H9 (cell line): ENCODE measurements at regions not wholly inside any gene's neighbourhood (a gene's known extent, or its start where the extent isn't known, plus 50 kb on each side); places are given as distances from the start of the nearest gene placed in this dataset.
A peak's percentile ranks its signal among the peaks of the same experiment; 100 is the strongest.

Experiments
- DNase-seq: peaks from one replicate; pipeline ENCODE4 v3.0.0-alpha.2; 2017
- H2AFZ ChIP-seq: one replicate; pipeline ENCODE4 v1.6.1; 2013; ENCODE audit warnings: mild to moderate bottlenecking, low read length, control low read depth, moderate library complexity
- H2AK5ac ChIP-seq: 2 replicates; pipeline ENCODE4 v1.6.1; 2013; ENCODE audit warnings: low read length, control low read depth, mixed read lengths; ENCODE audit not compliant: insufficient read length
- H2BK120ac ChIP-seq: one replicate; pipeline ENCODE4 v1.6.1; 2013; ENCODE audit warnings: low read depth, mild to moderate bottlenecking, low read length, control low read depth, inconsistent platforms; ENCODE audit not compliant: poor library complexity, severe bottlenecking
- H2BK12ac ChIP-seq: 2 replicates; pipeline ENCODE4 v1.6.1; 2013; ENCODE audit warnings: low read length, control low read depth, mixed read lengths, low read depth; ENCODE audit not compliant: insufficient read length
- H2BK15ac ChIP-seq: 2 replicates; pipeline ENCODE4 v1.6.1; 2013; ENCODE audit warnings: low read depth, low read length, control low read depth
- H2BK20ac ChIP-seq: one replicate; pipeline ENCODE4 v1.6.1; 2013; ENCODE audit warnings: low read depth, mild to moderate bottlenecking, low read length, control low read depth, inconsistent platforms; ENCODE audit not compliant: poor library complexity, severe bottlenecking
- H2BK5ac ChIP-seq: 2 replicates; pipeline ENCODE4 v1.6.1; 2013; ENCODE audit warnings: low read length, control low read depth, mixed read lengths; ENCODE audit not compliant: insufficient read length
- H3K14ac ChIP-seq: 2 replicates; pipeline ENCODE4 v1.6.1; 2013; ENCODE audit warnings: low read length, control low read depth; ENCODE audit not compliant: insufficient read depth
- H3K18ac ChIP-seq: 2 replicates; pipeline ENCODE4 v1.6.1; 2013; ENCODE audit warnings: low read depth, mild to moderate bottlenecking, mixed read lengths, low read length, control low read depth; ENCODE audit not compliant: insufficient read length
- H3K23ac ChIP-seq: 2 replicates; pipeline ENCODE4 v1.6.1; 2013; ENCODE audit warnings: low read length, control low read depth, mixed read lengths, low read depth; ENCODE audit not compliant: insufficient read length
- H3K23me2 ChIP-seq: 2 replicates; pipeline ENCODE4 v1.6.1; 2013; ENCODE audit warnings: low read depth, mild to moderate bottlenecking, mixed read lengths, low read length, control low read depth; ENCODE audit not compliant: insufficient read length, poor library complexity, severe bottlenecking
- H3K27ac ChIP-seq: 2 replicates; pipeline ENCODE4 v1.5.1; 2013; ENCODE audit warnings: low read length, control low read depth, mixed read lengths, low read depth; ENCODE audit not compliant: insufficient read length
- H3K27me3 ChIP-seq: 2 replicates; pipeline ENCODE4 v1.6.1; 2013; ENCODE audit warnings: low read length, control low read depth, inconsistent platforms; ENCODE audit not compliant: insufficient read depth
- H3K4ac ChIP-seq: 2 replicates; pipeline ENCODE4 v1.6.1; 2013; ENCODE audit warnings: low read depth, mild to moderate bottlenecking, control low read depth, inconsistent platforms, low read length, moderate library complexity
- H3K4me1 ChIP-seq: 2 replicates; pipeline ENCODE4 v1.6.1; 2013; ENCODE audit warnings: low read length, control low read depth, inconsistent platforms; ENCODE audit not compliant: insufficient read depth
- H3K4me2 ChIP-seq: 2 replicates; pipeline ENCODE4 v1.6.1; 2013; ENCODE audit warnings: low read length, control low read depth, mixed read lengths; ENCODE audit not compliant: insufficient read length, insufficient read depth
- H3K56ac ChIP-seq: 2 replicates; pipeline ENCODE4 v1.6.1; 2013; ENCODE audit warnings: low read depth, mild to moderate bottlenecking, mixed read lengths, low read length, control low read depth; ENCODE audit not compliant: insufficient read length
- H3K79me1 ChIP-seq: 2 replicates; pipeline ENCODE4 v1.6.1; 2013; ENCODE audit warnings: low read depth, mild to moderate bottlenecking, moderate library complexity, low read length, control low read depth, inconsistent platforms; ENCODE audit not compliant: insufficient read depth, poor library complexity, severe bottlenecking
- H3K79me2 ChIP-seq: 2 replicates; pipeline ENCODE4 v1.6.1; 2013; ENCODE audit warnings: low read length, control low read depth, inconsistent platforms; ENCODE audit not compliant: insufficient read depth
- H3K9ac ChIP-seq: 2 replicates; pipeline ENCODE4 v1.6.1; 2013; ENCODE audit warnings: low read length, control low read depth, mixed read lengths; ENCODE audit not compliant: insufficient read length; ENCODE audit errors: extremely low read depth
- H3K9me3 ChIP-seq: one replicate; pipeline ENCODE4 v1.6.1; 2013; ENCODE audit warnings: low read depth, low read length, inconsistent platforms; ENCODE audit not compliant: control insufficient read depth
- H3T11ph ChIP-seq: one replicate; pipeline ENCODE4 v1.6.1; 2013; ENCODE audit warnings: mild to moderate bottlenecking, low read length, control low read depth, inconsistent platforms
- H4K20me1 ChIP-seq: one replicate; pipeline ENCODE4 v1.6.1; 2013; ENCODE audit not compliant: control insufficient read depth, insufficient read length, insufficient read depth
- H4K5ac ChIP-seq: 2 replicates; pipeline ENCODE4 v1.6.1; 2013; ENCODE audit warnings: low read depth, mild to moderate bottlenecking, mixed read lengths, low read length, control low read depth; ENCODE audit not compliant: insufficient read length
- H4K8ac ChIP-seq: replicated peaks from 2 replicates; pipeline ENCODE4 v1.6.1; 2013; ENCODE audit warnings: low read length, control low read depth, mixed read lengths, low read depth; ENCODE audit not compliant: insufficient read length
- H4K91ac ChIP-seq: 2 replicates; pipeline ENCODE4 v1.6.1; 2013; ENCODE audit warnings: low read depth, mild to moderate bottlenecking, moderate library complexity, mixed read lengths, low read length, control low read depth; ENCODE audit not compliant: insufficient read length
- H3K27ac Mint-ChIP-seq, 3 experiments: 2 replicates in 2 of 3; 3 replicates in 1 of 3; pipeline ENCODE4 v1.8.0; 2020 to 2021; ENCODE audit warnings: mixed read lengths in 3 of 3, mild to moderate bottlenecking in 1 of 3, moderate library complexity in 1 of 3
- H3K27me3 Mint-ChIP-seq: 2 replicates; pipeline ENCODE4 v1.8.0; 2021; ENCODE audit warnings: low read depth, mild to moderate bottlenecking, moderate library complexity, mixed read lengths
- H3K36me3 Mint-ChIP-seq, 3 experiments: 2 replicates in 2 of 3; 3 replicates in 1 of 3; pipeline ENCODE4 v1.8.0; 2020 to 2021; ENCODE audit warnings: low read depth in 3 of 3, mixed read lengths in 3 of 3; ENCODE audit not compliant: insufficient read depth in 1 of 3
- H3K4me1 Mint-ChIP-seq, 2 experiments: 2 replicates each; pipeline ENCODE4 v1.8.0; 2020; ENCODE audit warnings: mixed read lengths in 2 of 2
- H3K4me3 Mint-ChIP-seq, 2 experiments: 2 replicates in 1 of 2; 3 replicates in 1 of 2; pipeline ENCODE4 v1.8.0; 2020 to 2021; ENCODE audit warnings: mild to moderate bottlenecking in 2 of 2, mixed read lengths in 2 of 2, moderate library complexity in 1 of 2
- H3K9me3 Mint-ChIP-seq, 2 experiments: 2 replicates in 1 of 2; 3 replicates in 1 of 2; pipeline ENCODE4 v1.8.0; 2020; ENCODE audit warnings: mild to moderate bottlenecking in 2 of 2, mixed read lengths in 2 of 2, moderate library complexity in 1 of 2
- WGBS: extraction: QIAGEN DNeasy Blood & Tissue Kit; methylation state at CpG from one replicate; pipeline ENCODE4 v1.1.7; 2013; ENCODE audit warnings: missing lambda C conversion rate, low lambda C conversion rate, mixed read lengths; ENCODE audit not compliant: insufficient read length; ENCODE audit errors: extremely low coverage; 5-methylcytosine and 5-hydroxymethylcytosine counted together
- TF ChIP-seq, protein P1 (sequence below): fragments of 200-600 bp; sonication (generic); conservative IDR thresholded peaks from 3 replicates; pipeline ENCODE4 v1.8.0; 2021; ENCODE audit warnings: antibody characterized with exemption, mild to moderate bottlenecking

DNA sequence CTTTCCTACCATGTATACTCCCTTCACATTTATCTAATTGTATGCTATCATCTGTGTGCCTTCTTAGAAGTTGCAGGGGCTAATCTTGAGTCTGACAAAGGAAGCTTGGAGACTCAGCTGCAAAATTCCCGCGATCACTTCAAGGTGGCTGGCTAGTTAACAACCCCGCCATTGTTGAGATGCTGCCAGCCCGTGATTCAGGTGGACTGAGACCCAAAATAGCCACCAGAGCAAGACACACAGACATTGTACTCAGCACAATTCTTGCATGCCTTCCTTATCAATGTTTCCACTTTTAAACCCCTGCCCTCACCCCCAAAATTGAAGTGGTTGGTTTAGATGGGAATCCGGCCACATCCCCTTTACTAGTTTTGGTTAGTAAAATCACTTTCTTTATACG, 225.8 kb upstream of the ZNF717 start:
- 0 out of 2 replicates have a peak, but pooled peaks cover 3% of the 10 kb centered on the region for H3K4me1 ChIP-seq
- H3K23me2 ChIP-seq = no peaks in the 10 kb centered on the region
- no peaks in the 10 kb centered on the region for H4K20me1 ChIP-seq
- no peak overlapping the region for H3K18ac ChIP-seq
- H3K27ac ChIP-seq = no peak overlapping the region
- H3K9ac ChIP-seq = no peak overlapping the region
- H3K79me2 ChIP-seq = no peaks in the 10 kb centered on the region; the same call in 1 of the 2 replicates
- no peak overlapping the region for H4K5ac ChIP-seq
- TF ChIP-seq, protein P1, sequence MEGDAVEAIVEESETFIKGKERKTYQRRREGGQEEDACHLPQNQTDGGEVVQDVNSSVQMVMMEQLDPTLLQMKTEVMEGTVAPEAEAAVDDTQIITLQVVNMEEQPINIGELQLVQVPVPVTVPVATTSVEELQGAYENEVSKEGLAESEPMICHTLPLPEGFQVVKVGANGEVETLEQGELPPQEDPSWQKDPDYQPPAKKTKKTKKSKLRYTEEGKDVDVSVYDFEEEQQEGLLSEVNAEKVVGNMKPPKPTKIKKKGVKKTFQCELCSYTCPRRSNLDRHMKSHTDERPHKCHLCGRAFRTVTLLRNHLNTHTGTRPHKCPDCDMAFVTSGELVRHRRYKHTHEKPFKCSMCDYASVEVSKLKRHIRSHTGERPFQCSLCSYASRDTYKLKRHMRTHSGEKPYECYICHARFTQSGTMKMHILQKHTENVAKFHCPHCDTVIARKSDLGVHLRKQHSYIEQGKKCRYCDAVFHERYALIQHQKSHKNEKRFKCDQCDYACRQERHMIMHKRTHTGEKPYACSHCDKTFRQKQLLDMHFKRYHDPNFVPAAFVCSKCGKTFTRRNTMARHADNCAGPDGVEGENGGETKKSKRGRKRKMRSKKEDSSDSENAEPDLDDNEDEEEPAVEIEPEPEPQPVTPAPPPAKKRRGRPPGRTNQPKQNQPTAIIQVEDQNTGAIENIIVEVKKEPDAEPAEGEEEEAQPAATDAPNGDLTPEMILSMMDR = no peak
- H2BK120ac ChIP-seq = no peak overlapping the region
- H2BK15ac ChIP-seq = no peak overlapping the region
- H2BK12ac ChIP-seq = no peak overlapping the region
- H3K14ac ChIP-seq = no peak overlapping the region
- no peak overlapping the region for H2BK20ac ChIP-seq
- peaks cover 0 to 1% (median 0%) of the 10 kb centered on the region in 3 experiments; a peak in 3 of 7 replicates for H3K36me3 Mint-ChIP-seq
- H3K79me1 ChIP-seq = no peaks in the 10 kb centered on the region
- no peak overlapping the region for H3T11ph ChIP-seq
- H3K4ac ChIP-seq = no peak overlapping the region
- peaks cover 0 to 5% of the 10 kb centered on the region in 2 experiments; a peak in 2 of 4 replicates for H3K4me1 Mint-ChIP-seq
- no peak overlapping the region for H2BK5ac ChIP-seq
- no peak overlapping the region for H4K91ac ChIP-seq
- no CpG with 5 or more reads among the region's 6 CpGs for WGBS
- H3K4me3 Mint-ChIP-seq = no peak overlapping the region; a peak in 1 of 5 replicates
- H3K56ac ChIP-seq = no peak overlapping the region
- no peak overlapping the region for H4K8ac ChIP-seq
- no peak overlapping the region for H3K23ac ChIP-seq
- H3K27ac Mint-ChIP-seq = peak overlapping the region in 2 of 3 experiments; percentile 9 to 79; a peak in 2 of 7 replicates
- peaks cover 0 to 4% of the 10 kb centered on the region in 2 experiments; a peak in 1 of 5 replicates for H3K9me3 Mint-ChIP-seq
- H2AFZ ChIP-seq = no peak overlapping the region
- no peak overlapping the region for H3K4me2 ChIP-seq
- H3K9me3 ChIP-seq = no peaks in the 10 kb centered on the region
- H3K27me3 ChIP-seq = no peaks in the 10 kb centered on the region
- no peak overlapping the region for H2AK5ac ChIP-seq
- H3K27me3 Mint-ChIP-seq = no peaks in the 10 kb centered on the region
- DNase-seq = no peak
